Astrocyte (in vitro differentiated cells and primary cell): ENCODE measurements at regions not wholly inside any gene's neighbourhood (a gene's known extent, or its start where the extent isn't known, plus 50 kb on each side); places are given as distances from the start of the nearest gene placed in this dataset.

ENCODE experiments used
- DNase-seq: peaks from one replicate; pipeline ENCODE4 v3.0.0-alpha.2; 2010; ENCODE audit warnings: low read depth
- FAIRE-seq: peaks from 2 replicates; lab custom pipeline; 2011; peaks lifted over from hg19 to GRCh38; lab: Jason Lieb, UNC
- H2AFZ ChIP-seq: 2 replicates; pipeline ENCODE4 v1.6.0; 2012; ENCODE audit warnings: low read depth, low read length, inconsistent platforms
- H3K27ac ChIP-seq: 2 replicates; pipeline ENCODE4 v1.5.1; 2011; ENCODE audit warnings: low read depth, low read length, inconsistent platforms
- H3K27me3 ChIP-seq: 2 replicates; pipeline ENCODE4 v1.6.0; 2011; ENCODE audit warnings: low read length, inconsistent platforms; ENCODE audit not compliant: insufficient read depth
- H3K36me3 ChIP-seq: 2 replicates; pipeline ENCODE4 v1.5.1; 2011; ENCODE audit warnings: low read length, inconsistent platforms; ENCODE audit not compliant: insufficient read depth
- H3K4me1 ChIP-seq: 2 replicates; pipeline ENCODE4 v1.5.1; 2011; ENCODE audit warnings: low read length, inconsistent platforms; ENCODE audit not compliant: insufficient read depth
- H3K4me2 ChIP-seq: 2 replicates; pipeline ENCODE4 v1.6.0; 2012; ENCODE audit warnings: low read length, inconsistent platforms
- H3K4me3 ChIP-seq: 2 replicates; pipeline ENCODE4 v1.5.1; 2011; ENCODE audit warnings: low read depth, mild to moderate bottlenecking, low read length, inconsistent platforms; ENCODE audit not compliant: insufficient read depth
- H3K79me2 ChIP-seq: 2 replicates; pipeline ENCODE4 v1.6.0; 2012; ENCODE audit warnings: mild to moderate bottlenecking, low read length, inconsistent platforms; ENCODE audit not compliant: insufficient read depth
- H3K9ac ChIP-seq: 2 replicates; pipeline ENCODE4 v1.6.0; 2012; ENCODE audit warnings: mild to moderate bottlenecking, low read length, inconsistent platforms
- H3K9me3 ChIP-seq: 2 replicates; pipeline ENCODE4 v1.5.1; 2012; ENCODE audit warnings: low read depth, mild to moderate bottlenecking, low read length, inconsistent platforms; ENCODE audit not compliant: insufficient read depth
- H4K20me1 ChIP-seq: 2 replicates; pipeline ENCODE4 v1.6.0; 2012; ENCODE audit warnings: low read length, inconsistent platforms; ENCODE audit not compliant: insufficient read depth
- H3K27ac Mint-ChIP-seq: one replicate; pipeline ENCODE4 v1.8.0; 2021; ENCODE audit warnings: mild to moderate bottlenecking, mixed read lengths; ENCODE audit not compliant: unreplicated experiment
- H3K27me3 Mint-ChIP-seq: one replicate; pipeline ENCODE4 v1.8.0; 2021; ENCODE audit warnings: low read depth, mixed read lengths; ENCODE audit not compliant: unreplicated experiment
- H3K36me3 Mint-ChIP-seq: one replicate; pipeline ENCODE4 v1.8.0; 2021; ENCODE audit warnings: low read depth, mixed read lengths; ENCODE audit not compliant: unreplicated experiment
- H3K4me1 Mint-ChIP-seq: one replicate; pipeline ENCODE4 v1.8.0; 2021; ENCODE audit warnings: low read depth, mixed read lengths; ENCODE audit not compliant: unreplicated experiment
- H3K4me3 Mint-ChIP-seq: one replicate; pipeline ENCODE4 v1.8.0; 2021; ENCODE audit warnings: mild to moderate bottlenecking, moderate library complexity, mixed read lengths; ENCODE audit not compliant: unreplicated experiment
- H3K9me3 Mint-ChIP-seq: one replicate; pipeline ENCODE4 v1.8.0; 2021; ENCODE audit warnings: mild to moderate bottlenecking, mixed read lengths; ENCODE audit not compliant: unreplicated experiment
- EZH2 ChIP-seq: IDR thresholded peaks from 2 replicates; pipeline ENCODE4 v1.6.1; 2012; ENCODE audit warnings: mild to moderate bottlenecking, low read length, inconsistent platforms; ENCODE audit not compliant: insufficient read depth
- TF ChIP-seq, protein P1 (sequence below): IDR thresholded peaks from 2 replicates; pipeline ENCODE4 v1.5.1; 2011; ENCODE audit warnings: low read depth, mild to moderate bottlenecking, inconsistent platforms, low read length, moderate library complexity; ENCODE audit not compliant: insufficient read depth

DNA sequence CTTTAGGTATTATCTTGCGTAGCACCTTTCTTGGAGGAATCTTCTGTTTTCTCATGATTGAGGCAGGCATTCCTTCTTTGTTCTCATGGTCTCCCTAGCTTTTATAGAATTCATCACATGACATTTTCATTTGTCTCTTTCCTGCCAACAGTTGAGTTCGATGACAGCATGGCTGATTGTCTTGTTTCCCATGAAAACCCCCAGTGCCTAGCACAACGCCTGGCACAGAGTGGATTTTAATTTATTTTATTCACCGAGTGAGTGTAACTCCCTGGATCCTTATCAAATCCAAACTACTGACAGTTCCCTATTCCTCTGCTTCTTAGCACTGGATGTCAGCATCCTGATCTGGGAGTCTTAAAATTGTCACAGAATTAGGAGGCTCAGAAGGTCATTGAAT is 182.6 kb downstream of the SUDS3 start:
- Histone ChIP-seq H3K27me3 (no peaks in the 10 kb centered on the region), H3K79me2 (no peaks in the 10 kb centered on the region), H3K9me3 (no peaks in the 10 kb centered on the region), H3K9ac (no peak overlapping the region), H3K4me3 (no peak overlapping the region), H3K4me1 (no peaks in the 10 kb centered on the region), H2AFZ (no peak overlapping the region), H4K20me1 (no peaks in the 10 kb centered on the region), H3K4me2 (no peak overlapping the region), H3K27ac (no peak overlapping the region), H3K36me3 (no peaks in the 10 kb centered on the region)
- DNase-seq: no peak
- Mint-ChIP-seq H3K9me3 (no peaks in the 10 kb centered on the region), H3K27me3 (peaks cover 7% of the 10 kb centered on the region), H3K4me3 (no peak overlapping the region), H3K36me3 (no peaks in the 10 kb centered on the region), H3K27ac (no peak overlapping the region), H3K4me1 (no peaks in the 10 kb centered on the region)
- FAIRE-seq: no peak
- TF ChIP-seq, protein P1, sequence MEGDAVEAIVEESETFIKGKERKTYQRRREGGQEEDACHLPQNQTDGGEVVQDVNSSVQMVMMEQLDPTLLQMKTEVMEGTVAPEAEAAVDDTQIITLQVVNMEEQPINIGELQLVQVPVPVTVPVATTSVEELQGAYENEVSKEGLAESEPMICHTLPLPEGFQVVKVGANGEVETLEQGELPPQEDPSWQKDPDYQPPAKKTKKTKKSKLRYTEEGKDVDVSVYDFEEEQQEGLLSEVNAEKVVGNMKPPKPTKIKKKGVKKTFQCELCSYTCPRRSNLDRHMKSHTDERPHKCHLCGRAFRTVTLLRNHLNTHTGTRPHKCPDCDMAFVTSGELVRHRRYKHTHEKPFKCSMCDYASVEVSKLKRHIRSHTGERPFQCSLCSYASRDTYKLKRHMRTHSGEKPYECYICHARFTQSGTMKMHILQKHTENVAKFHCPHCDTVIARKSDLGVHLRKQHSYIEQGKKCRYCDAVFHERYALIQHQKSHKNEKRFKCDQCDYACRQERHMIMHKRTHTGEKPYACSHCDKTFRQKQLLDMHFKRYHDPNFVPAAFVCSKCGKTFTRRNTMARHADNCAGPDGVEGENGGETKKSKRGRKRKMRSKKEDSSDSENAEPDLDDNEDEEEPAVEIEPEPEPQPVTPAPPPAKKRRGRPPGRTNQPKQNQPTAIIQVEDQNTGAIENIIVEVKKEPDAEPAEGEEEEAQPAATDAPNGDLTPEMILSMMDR: no peak
- no peak for TF ChIP-seq EZH2

DNA sequence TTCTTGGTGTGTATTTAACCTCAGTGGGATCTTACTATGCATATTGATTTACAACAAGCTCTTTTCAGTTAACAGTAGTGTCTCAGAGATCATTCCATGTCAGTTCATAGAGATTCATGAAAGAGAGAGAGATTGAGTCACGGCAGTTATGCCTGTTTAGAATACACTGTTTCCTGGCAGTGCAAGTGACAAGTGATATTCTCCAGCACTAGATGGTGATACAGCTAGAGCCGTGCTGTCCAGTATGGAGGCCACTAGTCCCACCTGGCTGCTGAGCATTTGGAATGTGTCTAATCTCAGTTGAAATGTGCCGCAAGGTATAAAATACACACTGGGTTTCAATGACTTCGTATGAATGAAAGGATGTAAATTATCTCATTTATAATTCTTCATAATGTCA is 184.4 kb downstream of the SUDS3 start:
- H3K27ac Mint-ChIP-seq: no peak overlapping the region
- H3K36me3 Mint-ChIP-seq: no peaks in the 10 kb centered on the region
- TF ChIP-seq, protein P1: no peak
- no peak for TF ChIP-seq EZH2
- no peak overlapping the region for H3K4me2 ChIP-seq
- no peak overlapping the region for H3K4me3 Mint-ChIP-seq
- no peak overlapping the region for H3K27ac ChIP-seq
- H3K79me2 ChIP-seq: no peaks in the 10 kb centered on the region
- H3K4me1 ChIP-seq: no peaks in the 10 kb centered on the region
- no peaks in the 10 kb centered on the region for H3K9me3 ChIP-seq
- peaks cover 7% of the 10 kb centered on the region for H3K27me3 Mint-ChIP-seq
- H3K9me3 Mint-ChIP-seq: no peaks in the 10 kb centered on the region
- no peak for FAIRE-seq
- H3K9ac ChIP-seq: no peak overlapping the region
- no peak overlapping the region for H2AFZ ChIP-seq
- H3K27me3 ChIP-seq: no peaks in the 10 kb centered on the region
- no peak overlapping the region for H3K4me3 ChIP-seq
- H4K20me1 ChIP-seq: no peaks in the 10 kb centered on the region
- DNase-seq: no peak
- no peaks in the 10 kb centered on the region for H3K4me1 Mint-ChIP-seq
- no peaks in the 10 kb centered on the region for H3K36me3 ChIP-seq

DNA sequence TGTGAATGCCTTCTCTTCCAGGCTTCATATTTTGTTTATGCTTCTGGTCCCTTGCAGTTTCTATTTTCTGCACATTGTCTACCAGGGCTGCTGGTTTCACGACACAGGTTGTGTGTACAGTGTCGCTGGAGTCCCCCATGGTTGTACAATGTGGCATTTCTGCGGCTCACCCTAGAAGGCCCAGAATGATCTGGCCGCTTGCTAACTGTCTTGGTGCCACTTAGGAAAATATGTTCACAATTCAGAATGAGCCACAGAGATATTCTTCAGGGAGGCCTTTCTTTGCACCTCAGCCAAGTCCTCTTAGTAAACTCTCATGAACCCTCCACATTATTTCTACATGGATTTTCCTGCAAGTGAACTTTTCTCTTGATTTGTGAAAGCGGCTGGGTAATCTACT is 195.4 kb downstream of the SUDS3 start:
- Histone ChIP-seq H3K36me3 (no peaks in the 10 kb centered on the region), H3K4me1 (no peaks in the 10 kb centered on the region), H3K4me2 (no peak overlapping the region), H2AFZ (no peak overlapping the region), H3K79me2 (no peaks in the 10 kb centered on the region), H3K9ac (no peak overlapping the region), H3K4me3 (no peak overlapping the region), H4K20me1 (no peaks in the 10 kb centered on the region), H3K9me3 (no peaks in the 10 kb centered on the region), H3K27me3 (no peaks in the 10 kb centered on the region), H3K27ac (no peak overlapping the region)
- DNase-seq: no peak
- Mint-ChIP-seq H3K4me1 (no peaks in the 10 kb centered on the region), H3K4me3 (no peak overlapping the region), H3K27me3 (no peaks in the 10 kb centered on the region), H3K27ac (no peak overlapping the region), H3K36me3 (no peaks in the 10 kb centered on the region), H3K9me3 (no peaks in the 10 kb centered on the region)
- no peak for FAIRE-seq
- TF ChIP-seq EZH2: no peak
- TF ChIP-seq, protein P1: no peak
